Right cardiac atrium (tissue), 5 donors: ENCODE measurements at regions not wholly inside any gene's neighbourhood (a gene's known extent, or its start where the extent isn't known, plus 50 kb on each side); places are given as distances from the start of the nearest gene placed in this dataset.
"Not testable (repeated sequence)": the region's sequence is repeated elsewhere in the genome, so short reads cannot be mapped to it uniquely, and the experiment has no call there.

Experiments used
- ATAC-seq, 2 donors: fragments of 200-7000 bp; cut with Tn5 transposase; one replicate each; pipeline versions ENCODE4 v1.8.0 to v1.9.1; 2020; ENCODE audit warnings: moderate library complexity in 2 of 2, mild to moderate bottlenecking in 1 of 2
- DNase-seq, 3 donors: peaks; one replicate each; pipeline ENCODE4 v3.0.0-alpha.2; 2020
- H3K27ac ChIP-seq: one replicate; pipeline ENCODE4 v1.5.1; 2013; ENCODE audit warnings: mild to moderate bottlenecking, low read length, control low read depth, moderate library complexity
- H3K27me3 ChIP-seq: one replicate; pipeline ENCODE4 v1.6.1; 2013; ENCODE audit not compliant: control insufficient read depth, insufficient read depth
- H3K4me1 ChIP-seq: one replicate; pipeline ENCODE4 v1.6.1; 2013; ENCODE audit warnings: low read length; ENCODE audit not compliant: control insufficient read depth, insufficient read depth
- H3K4me3 ChIP-seq: one replicate; pipeline ENCODE4 v1.5.1; 2013; ENCODE audit warnings: low read length, control low read depth
- H3K9me3 ChIP-seq: one replicate; pipeline ENCODE4 v1.6.1; 2013; ENCODE audit warnings: low read length; ENCODE audit not compliant: control insufficient read depth
- WGBS: extraction: QIAGEN DNeasy Blood & Tissue Kit; methylation state at CpG from one replicate; pipeline ENCODE4 v1.1.7; 2013; 5-methylcytosine and 5-hydroxymethylcytosine counted together
- intact Hi-C, 4 donors: fragments of 100-400 bp; cut with DNase I; formaldehyde crosslinking; loops; one replicate each; pipeline versions ENCODE4 v1.11.0 to v1.14.0; 2022 to 2023
- donor health status: healthy with polysubstance abuse.
- donor health status: DM: no; HTN: yes; CAD: no.
- donor health status: DM: no; HTN: no; CAD: no.
- donor health status: DM: no; HTN: yes; CAD: no; lungs with severe emphysema.
- donor health status: DM: yes; HTN: yes; CAD: no.

DNA sequence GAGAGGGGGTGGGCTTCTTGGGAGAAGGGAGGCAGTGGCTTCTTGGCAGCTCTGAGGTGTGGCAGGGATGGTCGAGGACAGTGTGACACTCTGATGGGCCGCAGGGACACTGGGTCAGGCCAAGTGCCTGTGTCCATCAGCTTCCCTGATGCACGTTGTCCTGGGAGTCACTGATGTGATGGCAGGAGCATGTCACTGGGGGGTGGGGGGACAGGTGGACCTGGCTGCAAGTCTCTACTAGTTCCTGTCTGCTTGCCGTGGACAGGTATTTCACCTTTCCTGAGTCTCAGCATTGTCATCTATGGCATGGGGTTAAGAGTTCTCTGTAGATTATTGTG lies 592.9 kb downstream of the TBC1D22A start:
- Histone ChIP-seq H3K27me3 (no peaks in the 10 kb centered on the region), H3K27ac (no peak overlapping the region), H3K9me3 (no peaks in the 10 kb centered on the region), H3K4me1 (no peaks in the 10 kb centered on the region), H3K4me3 (no peak overlapping the region)
- ATAC-seq (no peak), DNase-seq (no peak)
- intact Hi-C loops, result no loop called here
- 81% methylated on average over 4 of the region's 4 CpGs for WGBS

DNA sequence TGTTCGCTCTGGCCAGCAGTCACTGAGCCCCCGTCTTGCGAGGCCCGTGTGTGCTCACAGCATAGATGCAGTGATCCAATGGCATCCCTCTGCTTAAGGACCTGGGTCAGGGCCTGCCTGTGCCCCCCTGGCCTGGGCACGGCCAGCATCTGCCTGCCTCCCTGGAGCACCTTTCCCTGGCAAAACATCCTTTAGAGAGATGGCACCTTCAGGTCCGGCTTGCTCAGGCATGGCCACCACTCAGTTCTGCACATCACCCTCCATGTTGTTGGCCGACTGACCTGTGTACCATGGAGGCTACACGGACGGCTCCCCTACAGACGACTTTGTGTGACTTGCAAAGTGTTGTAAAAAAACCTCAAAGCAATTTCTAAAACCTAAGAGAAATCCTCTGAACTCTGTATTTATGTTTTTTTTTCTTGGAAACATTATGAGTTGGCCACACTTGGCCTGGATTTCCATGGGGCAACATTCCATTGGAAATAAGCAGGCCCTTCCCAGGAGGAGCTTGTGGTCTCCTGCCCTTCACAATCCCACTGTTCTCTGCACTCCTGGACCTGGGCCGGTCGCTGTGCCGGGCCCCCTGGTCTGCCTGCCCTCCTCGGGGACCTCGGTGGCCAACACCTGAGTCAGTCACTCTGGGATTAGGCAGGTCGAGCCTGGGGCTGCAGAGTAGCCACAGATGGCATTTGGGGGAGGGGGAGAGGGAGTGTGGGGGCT lies 592.4 kb downstream of the TBC1D22A start:
- no peaks in the 10 kb centered on the region for H3K4me1 ChIP-seq
- no peak for ATAC-seq
- intact Hi-C loops, result no loop called here
- H3K27ac ChIP-seq, result no peak overlapping the region
- DNase-seq, result no peak
- no peaks in the 10 kb centered on the region for H3K27me3 ChIP-seq
- H3K9me3 ChIP-seq, result no peaks in the 10 kb centered on the region
- H3K4me3 ChIP-seq, result no peak overlapping the region
- 86% methylated on average over 16 of the region's 16 CpGs for WGBS

DNA sequence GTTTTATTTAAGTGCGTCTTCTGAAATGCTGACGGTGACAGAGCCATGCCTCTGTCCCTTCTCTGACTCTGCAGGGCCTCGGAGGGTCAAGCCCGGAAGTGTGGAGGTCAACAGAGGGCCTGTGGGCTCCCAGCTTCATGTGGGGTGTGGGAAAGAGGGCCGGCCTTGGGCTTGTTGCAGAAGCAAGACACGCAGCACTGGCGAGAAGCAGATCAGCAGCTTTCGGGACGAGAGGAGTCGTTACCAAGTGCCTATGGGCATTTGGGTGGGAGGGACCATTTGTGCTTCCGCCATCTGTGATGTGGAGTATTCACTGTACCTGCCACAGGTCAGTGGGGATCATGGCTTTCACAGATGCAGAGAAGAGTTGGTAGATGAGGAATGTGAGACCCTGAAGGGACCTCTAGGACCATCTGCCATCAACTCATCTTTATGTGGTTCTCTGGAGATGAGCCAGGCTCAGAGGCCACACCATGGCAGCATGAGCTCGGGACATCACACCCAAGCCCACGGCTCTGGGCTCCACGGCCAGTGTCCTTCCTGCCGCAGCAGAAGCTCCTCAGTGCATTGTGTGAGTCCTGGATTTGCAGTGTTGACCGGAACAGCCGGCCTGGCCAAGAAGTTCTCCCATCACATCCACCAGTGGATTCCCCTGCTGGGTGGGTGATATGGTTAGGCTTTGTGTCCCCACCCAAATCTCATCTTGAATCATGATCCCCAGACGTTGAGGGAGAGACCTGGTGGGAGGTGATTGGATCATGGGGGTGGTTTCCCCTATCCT lies 590.7 kb downstream of the TBC1D22A start:
- Histone ChIP-seq H3K4me1 (no peaks in the 10 kb centered on the region), H3K4me3 (no peak overlapping the region), H3K27ac (no peak overlapping the region), H3K27me3 (no peaks in the 10 kb centered on the region), H3K9me3 (no peaks in the 10 kb centered on the region)
- intact Hi-C loops, result no loop called here
- ATAC-seq (no peak), DNase-seq (no peak)
- 80% methylated on average over 18 of the region's 18 CpGs for WGBS

DNA sequence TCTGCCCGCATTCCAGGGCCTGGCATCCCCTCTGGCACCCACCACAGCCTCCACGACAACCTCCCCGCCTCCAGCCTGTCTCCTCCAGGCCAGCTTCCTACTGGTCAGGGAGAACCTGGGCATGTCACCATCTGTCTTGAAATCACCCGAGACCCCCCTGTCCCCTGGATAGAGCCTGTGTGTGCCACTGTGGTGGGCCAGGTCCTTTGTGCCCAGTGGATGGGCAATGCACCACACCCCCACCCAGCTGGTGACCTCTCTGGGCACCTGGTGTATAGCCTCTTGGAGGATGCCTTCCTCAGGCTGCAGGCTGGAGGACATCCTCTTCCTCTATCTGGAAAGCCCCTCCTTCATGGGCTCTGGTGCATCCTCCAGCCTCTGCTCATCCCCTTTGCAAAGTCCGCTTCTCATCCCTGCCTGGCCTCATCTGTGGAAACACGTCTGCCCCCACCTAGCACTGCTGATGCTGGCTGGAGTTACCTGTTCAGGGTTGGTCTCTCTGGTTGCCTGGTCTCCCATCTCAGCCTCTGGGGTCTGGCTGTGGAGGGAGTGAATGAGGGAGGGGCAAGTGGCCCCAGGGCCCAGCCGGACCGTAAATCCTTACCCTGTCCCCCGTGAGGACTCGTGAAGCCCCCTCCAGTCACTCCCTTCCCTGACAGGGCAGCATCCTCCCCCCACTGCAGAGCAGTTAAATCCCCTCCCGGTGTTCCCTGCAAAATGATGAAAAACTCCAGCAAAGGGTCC lies 589.6 kb downstream of the TBC1D22A start:
- intact Hi-C loops, result no loop called here
- ATAC-seq (no peak), DNase-seq (no peak)
- Histone ChIP-seq H3K27ac (no peak overlapping the region), H3K9me3 (no peaks in the 10 kb centered on the region), H3K27me3 (no peaks in the 10 kb centered on the region), H3K4me3 (no peak overlapping the region), H3K4me1 (no peaks in the 10 kb centered on the region)
- 83% methylated on average over 11 of the region's 11 CpGs for WGBS

DNA sequence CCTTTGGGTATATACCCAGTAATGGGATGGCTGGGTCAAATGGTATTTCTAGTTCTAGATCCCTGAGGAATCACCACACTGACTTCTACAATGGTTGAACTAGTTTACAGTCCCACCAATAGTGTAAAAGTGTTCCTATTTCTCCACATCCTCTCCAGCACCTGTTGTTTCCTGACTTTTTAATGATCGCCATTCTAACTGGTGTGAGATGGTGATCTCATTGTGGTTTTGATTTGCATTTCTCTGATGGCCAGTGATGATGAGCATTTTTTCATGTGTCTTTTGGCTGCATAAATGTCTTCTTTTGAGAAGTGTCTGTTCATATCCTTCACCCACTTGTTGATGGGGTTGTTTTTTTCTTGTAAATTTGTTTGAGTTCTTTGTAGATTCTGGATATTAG lies 583.8 kb downstream of the TBC1D22A start:
- H3K9me3 ChIP-seq, intact Hi-C loops, H3K27ac ChIP-seq, H3K4me3 ChIP-seq, DNase-seq, H3K4me1 ChIP-seq, H3K27me3 ChIP-seq, ATAC-seq: not testable (repeated sequence)
- WGBS, result 100% methylated on average over 1 of the region's 1 CpG

DNA sequence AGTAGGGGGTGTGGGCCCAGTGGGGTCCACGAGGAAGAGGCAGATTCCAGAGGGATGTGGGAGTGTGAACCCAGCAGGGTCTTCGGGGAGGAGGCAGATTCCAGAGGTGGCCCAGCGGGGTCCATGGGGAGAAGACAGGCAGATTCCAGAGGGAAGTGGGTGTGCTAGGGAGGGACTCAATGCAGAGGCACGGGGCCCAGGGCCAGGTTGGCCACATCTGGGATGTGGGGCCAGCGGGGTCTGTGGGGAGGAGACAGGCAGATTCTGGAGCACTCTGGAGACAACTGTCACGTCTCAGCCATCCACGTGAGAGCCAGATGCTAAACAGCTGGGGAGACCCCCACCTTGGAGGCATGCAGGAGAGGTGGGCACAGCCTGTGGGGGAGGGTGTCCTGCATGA lies 582.6 kb downstream of the TBC1D22A start:
- no peak overlapping the region for H3K27ac ChIP-seq
- WGBS, result 67% methylated on average over 7 of the region's 7 CpGs
- DNase-seq (no peak), ATAC-seq (no peak)
- H3K27me3 ChIP-seq, result no peaks in the 10 kb centered on the region
- intact Hi-C loops, result no loop called here
- no peaks in the 10 kb centered on the region for H3K4me1 ChIP-seq
- H3K4me3 ChIP-seq, result no peak overlapping the region
- H3K9me3 ChIP-seq, result no peaks in the 10 kb centered on the region

DNA sequence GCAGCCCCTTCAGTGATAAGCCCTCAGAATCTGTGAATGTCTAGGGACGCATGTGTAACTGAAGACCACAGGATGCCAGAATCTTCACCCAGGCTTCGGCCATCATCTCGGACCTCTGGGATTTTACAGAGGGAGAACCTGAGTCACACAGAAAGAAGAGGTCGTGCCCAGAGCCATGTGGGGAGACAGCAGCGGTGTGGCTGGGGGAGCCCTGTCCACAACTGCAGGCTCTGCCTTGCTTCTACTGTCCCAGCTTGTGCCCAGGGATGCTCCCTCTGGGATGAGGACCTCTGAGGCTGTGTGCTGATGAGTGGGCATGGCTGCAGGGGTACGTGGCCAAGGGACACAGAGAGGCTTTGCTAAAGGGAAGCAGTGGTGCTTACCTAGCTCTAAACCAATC lies 582.0 kb downstream of the TBC1D22A start:
- H3K27me3 ChIP-seq, result no peaks in the 10 kb centered on the region
- DNase-seq (no peak), ATAC-seq (no peak)
- H3K4me3 ChIP-seq, result no peak overlapping the region
- H3K9me3 ChIP-seq, result no peaks in the 10 kb centered on the region
- WGBS, result 79% methylated on average over 6 of the region's 6 CpGs
- H3K27ac ChIP-seq, result no peak overlapping the region
- H3K4me1 ChIP-seq, result no peaks in the 10 kb centered on the region
- intact Hi-C loops, result no loop called here

DNA sequence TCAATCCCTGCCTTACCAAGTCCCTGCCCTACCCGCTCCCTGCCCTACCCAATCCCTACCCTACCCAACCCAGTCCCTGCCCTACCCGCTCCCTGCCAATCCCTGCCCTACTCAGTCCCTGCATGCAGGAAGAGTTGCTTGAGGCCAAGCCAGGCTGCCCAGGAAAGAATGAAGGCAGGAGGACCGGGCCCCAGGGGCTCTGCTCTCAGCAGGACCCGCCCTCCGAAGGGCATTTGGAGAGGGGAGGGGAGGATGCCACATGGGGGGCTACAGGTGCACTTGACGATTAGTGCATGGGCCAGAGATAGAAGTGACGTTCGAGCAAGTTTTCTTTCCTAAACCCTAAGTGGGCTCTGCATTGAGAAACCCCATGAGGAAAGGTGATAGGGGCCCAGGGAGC lies 581.2 kb downstream of the TBC1D22A start:
- Histone ChIP-seq H3K9me3 (no peaks in the 10 kb centered on the region), H3K27me3 (no peaks in the 10 kb centered on the region), H3K27ac (no peak overlapping the region), H3K4me3 (no peak overlapping the region), H3K4me1 (no peaks in the 10 kb centered on the region)
- 86% methylated on average over 8 of the region's 8 CpGs for WGBS
- intact Hi-C loops, result no loop called here
- ATAC-seq, result no peak
- no peak for DNase-seq

DNA sequence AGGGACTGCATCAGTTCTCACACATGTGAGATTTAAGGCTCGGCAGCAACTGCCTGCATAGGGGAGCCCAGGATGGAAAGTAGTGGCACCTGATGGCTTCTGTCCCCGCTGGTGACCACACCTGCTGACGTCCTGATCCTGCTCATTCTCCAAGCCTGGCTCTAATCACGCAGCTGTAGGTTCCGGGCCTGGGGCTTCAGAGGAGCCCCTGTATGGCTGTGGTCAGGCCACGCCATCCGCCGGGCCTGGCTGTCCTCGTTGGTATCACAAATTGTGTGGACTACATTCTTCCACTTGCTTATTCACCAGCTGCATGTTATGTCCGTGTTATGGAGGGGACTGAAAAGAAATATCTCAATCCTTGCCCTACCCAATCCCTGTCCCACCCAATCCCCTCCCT lies 580.0 kb downstream of the TBC1D22A start:
- DNase-seq (no peak), ATAC-seq (no peak)
- no peak overlapping the region for H3K27ac ChIP-seq
- 90% methylated on average over 10 of the region's 10 CpGs for WGBS
- no peak overlapping the region for H3K4me3 ChIP-seq
- no peaks in the 10 kb centered on the region for H3K27me3 ChIP-seq
- H3K4me1 ChIP-seq, result no peaks in the 10 kb centered on the region
- intact Hi-C loops, result no loop called here
- no peaks in the 10 kb centered on the region for H3K9me3 ChIP-seq

DNA sequence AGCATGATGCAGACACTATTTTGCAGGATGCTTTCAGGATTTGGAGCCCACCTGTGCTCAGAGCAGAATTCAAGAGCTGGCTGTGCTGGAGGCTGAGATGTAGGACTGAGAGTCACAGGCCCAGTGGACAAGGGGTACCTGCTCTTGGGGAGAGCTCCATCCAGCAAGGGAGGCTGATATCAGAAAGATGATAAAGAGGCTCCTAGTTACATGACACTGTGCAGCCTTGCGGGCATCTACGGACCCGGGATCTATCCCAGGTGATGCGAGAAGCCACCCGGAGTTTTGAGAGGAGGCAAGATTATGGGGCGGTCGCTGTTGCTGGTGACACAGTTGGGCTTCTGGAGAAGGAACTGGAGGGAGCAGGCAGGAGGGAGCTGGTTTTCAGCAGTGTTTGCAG lies 579.0 kb downstream of the TBC1D22A start:
- Histone ChIP-seq H3K4me1 (no peaks in the 10 kb centered on the region), H3K4me3 (no peak overlapping the region), H3K9me3 (no peaks in the 10 kb centered on the region), H3K27ac (no peak overlapping the region), H3K27me3 (no peaks in the 10 kb centered on the region)
- no peak for DNase-seq
- ATAC-seq, result no peak
- WGBS, result 88% methylated on average over 7 of the region's 7 CpGs
- intact Hi-C loops, result no loop called here

DNA sequence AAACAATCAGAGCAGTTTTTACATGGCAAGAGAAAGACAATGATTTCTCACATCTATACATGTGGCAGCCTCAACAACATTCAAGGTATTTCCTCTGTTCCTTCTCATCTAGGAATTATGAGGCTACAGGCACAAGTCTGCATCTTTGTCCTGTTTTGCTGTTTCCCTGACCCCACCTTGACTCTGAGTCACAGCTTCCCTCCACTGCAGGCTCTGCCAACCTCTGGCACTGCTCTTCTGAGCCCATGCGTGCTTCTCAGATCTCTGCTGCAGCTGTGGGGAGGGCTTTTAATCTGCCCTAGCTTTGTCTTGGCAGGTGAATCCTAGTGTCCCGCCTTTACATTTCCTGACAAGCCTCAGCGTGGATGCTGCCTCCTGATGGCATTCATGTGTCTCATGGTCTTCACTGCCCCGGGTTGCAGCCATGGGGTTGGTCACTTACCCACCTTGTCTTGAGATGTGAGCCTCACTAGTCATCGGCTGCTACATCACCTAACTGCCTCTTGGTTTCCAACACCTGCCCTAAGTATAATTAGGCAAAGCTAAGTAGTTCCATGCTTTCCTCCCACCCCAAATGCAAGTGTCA lies 578.5 kb downstream of the TBC1D22A start:
- H3K27me3 ChIP-seq, result no peaks in the 10 kb centered on the region
- WGBS, result 65% methylated on average over 5 of the region's 5 CpGs
- H3K9me3 ChIP-seq, result no peaks in the 10 kb centered on the region
- DNase-seq (no peak), ATAC-seq (no peak)
- no peak overlapping the region for H3K4me3 ChIP-seq
- no peaks in the 10 kb centered on the region for H3K4me1 ChIP-seq
- intact Hi-C loops, result no loop called here
- H3K27ac ChIP-seq, result no peak overlapping the region
